Astrocyte of the hippocampus (primary cell): ENCODE measurements at regions not wholly inside any gene's neighbourhood (a gene's known extent, or its start where the extent isn't known, plus 50 kb on each side); places are given as distances from the start of the nearest gene placed in this dataset.

ENCODE experiments used
- DNase-seq: peaks from one replicate; pipeline ENCODE4 v3.0.0; 2011; ENCODE audit warnings: low read depth, low spot score

DNA sequence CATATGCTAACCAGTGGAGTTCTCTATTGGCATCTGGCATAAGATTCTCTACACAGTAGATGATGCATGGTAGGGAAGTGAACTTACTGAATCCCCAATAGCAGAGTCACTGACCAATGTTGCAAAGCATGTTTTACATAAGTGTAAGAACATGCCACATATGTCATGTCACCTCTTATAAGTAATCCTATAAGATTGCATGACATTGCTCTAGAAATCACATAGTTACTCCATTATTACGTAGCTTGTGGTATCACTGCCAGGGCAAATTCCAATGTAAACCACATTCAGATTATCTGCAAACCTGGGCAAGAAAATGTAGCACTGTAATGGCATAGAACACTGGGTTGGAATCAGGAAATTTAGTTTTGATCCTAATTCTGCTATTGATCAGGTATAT lies 198.2 kb upstream of the UMPS start:
- peak; percentile 54 for DNase-seq

- no peak for DNase-seq
Measured at GRCh38 chr3:124535306-124535705, 194.9 kb upstream of the UMPS start.

DNA sequence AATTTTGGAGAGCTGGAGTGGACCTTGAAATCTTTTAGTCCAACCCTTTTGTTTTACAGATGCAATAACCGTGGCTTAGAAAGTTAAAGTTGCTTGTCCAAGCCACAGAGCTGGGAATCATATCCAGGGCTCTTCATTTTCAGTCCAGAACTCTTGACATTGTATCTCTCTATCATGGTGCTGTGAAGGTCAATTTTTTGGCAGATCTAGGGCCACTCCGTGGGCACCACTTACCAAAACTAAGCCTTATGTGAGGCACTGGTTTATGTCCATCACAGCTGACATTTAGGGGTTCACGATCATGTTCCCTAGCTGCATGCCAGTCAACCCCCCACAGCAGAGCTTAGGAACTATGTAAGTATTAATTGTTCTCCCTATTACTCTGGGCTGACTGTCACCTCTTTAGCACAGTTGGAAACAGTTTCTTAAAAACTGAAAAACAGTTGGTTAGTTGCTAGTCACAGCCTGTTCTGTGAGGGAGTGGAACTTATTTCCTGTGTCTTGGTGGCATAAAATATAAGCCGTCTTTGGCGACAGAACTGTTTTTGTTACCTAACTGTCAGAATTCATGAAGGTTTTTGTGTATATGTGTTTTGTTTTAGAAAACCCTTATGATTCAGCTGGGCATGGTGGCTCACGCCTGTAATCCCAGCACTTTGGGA lies 189.6 kb upstream of the UMPS start:
- DNase-seq, result no peak

DNA sequence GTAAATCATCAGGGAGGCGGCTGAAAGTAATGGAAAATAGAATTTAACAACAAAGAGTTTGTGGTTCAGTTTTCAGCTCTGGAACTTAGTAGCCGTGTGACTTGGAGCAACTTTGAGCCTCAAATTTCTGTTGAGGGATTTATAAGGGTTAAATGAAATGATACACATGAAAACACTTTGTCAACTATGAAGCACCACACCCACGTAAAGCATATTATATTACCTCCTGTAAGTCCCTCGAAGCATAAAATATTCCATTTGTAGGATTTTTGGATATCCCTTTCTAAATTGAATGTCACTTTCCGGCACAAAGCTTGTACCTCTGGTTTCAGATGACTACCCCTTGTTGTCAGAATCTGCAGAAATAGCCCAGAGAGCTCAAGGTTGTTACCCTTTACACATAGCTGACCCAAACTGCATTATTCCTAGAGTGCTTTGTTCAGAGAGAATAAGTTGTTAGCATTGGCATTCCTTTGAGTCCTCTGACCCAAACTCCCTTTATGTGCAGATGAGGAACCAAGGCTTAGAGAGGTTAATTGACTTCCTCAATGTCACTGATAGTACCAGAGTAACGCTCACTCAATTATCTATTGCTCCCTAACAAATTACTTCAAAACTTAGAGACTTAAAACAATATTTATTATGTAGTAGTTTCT lies 187.9 kb upstream of the UMPS start:
- no peak for DNase-seq

GRCh38 chr3:124545891-124546290 lies 184.4 kb upstream of the UMPS start:
- DNase-seq, result no peak

DNA sequence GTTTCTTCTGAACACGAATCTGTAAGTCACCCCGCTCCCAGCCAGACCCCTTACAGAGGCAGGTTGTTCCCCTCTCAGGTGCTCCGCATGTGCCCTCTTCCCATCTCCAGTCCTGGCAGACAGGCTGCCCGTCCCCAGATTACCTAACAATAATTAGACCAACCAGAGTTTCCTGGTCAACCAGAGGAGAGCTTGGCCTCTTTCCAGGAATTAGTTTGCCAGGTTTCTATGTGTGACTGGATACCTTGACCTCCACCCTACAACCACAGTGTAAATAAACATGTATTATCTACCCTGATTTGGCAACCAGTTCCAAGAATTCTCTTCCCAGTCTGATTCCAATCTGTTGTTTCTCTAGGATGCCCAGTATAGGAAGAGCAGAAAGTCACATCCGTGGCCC lies 178.0 kb upstream of the UMPS start:
- peak; percentile 48 for DNase-seq

GRCh38 chr3:124553178-124553577 lies 177.1 kb upstream of the UMPS start:
- DNase-seq, result no peak

- no peak for DNase-seq
Measured at GRCh38 chr3:124556636-124557035, 173.6 kb upstream of the UMPS start.

DNA sequence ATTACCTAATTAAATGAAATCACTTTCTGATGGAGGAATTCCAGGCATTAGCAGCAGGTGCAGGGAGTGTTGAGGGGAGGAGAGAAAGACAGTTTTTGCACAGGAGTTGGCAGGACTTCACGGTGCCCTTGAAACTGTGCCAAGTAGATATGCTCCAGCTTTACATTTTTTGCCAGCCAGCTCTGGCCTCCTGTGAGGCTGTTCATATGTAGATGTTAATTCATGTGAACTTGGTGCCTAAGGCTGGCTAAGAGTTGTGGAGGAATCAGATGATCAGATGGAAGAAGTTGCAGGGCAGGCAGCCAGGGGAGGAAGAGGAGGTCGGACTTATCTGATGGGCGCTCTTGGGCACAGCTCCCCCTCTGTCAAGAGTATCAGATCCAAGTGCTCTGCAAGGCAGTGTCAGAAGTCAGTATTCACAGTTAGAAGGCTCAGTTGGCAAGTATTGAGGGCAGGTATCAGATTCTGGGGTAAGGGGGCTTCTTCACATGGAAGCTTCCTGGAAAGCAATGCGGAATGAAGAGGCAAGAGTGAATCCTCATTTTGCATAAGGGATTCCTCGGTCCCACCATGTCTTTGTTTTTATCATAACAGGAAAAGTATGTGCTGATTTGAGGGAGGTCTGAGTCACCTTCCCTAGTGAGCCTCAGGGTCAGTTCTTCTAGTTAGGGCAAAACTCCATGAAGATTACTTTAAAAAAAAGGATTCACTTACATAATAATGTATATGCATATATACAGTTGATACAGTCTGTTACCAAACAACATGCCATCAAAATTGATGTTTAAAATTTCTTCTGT lies 172.6 kb upstream of the UMPS start:
- peak; percentile 32 for DNase-seq

- peak; percentile 98 for DNase-seq
Measured at GRCh38 chr3:124558991-124559845, 171.0 kb upstream of the UMPS start.

- DNase-seq, result peak; percentile 91
Measured at GRCh38 chr3:124559846-124560574, 170.2 kb upstream of the UMPS start.

- peak; percentile 43 for DNase-seq
Measured at GRCh38 chr3:124560666-124561215, 169.5 kb upstream of the UMPS start.

GRCh38 chr3:124562769-124563168 lies 167.5 kb upstream of the UMPS start:
- DNase-seq, result no peak

GRCh38 chr3:124563376-124563775 lies 166.9 kb upstream of the UMPS start:
- no peak for DNase-seq

- DNase-seq, result peak; percentile 89
Measured at GRCh38 chr3:124565013-124565412, 165.2 kb upstream of the UMPS start.

DNA sequence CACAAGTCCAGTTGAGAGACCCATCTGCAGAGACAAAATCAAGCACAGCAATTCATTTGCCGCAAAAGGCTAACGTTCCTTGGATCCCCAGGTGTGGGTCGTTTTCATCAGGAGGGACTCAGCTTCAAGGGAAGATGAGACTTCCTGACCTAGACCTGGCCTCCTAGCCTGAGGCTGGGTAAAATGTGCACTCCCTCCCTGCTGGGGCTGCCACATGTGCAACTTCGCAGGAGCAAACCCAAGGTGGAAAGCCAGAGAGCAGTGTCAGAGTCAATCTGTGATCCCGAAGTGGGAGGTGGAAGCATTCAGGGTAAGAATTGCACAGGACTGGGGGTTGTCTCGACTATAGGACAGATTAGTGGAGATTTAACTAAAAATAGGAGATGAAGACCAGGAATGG lies 164.7 kb upstream of the UMPS start:
- no peak for DNase-seq

DNA sequence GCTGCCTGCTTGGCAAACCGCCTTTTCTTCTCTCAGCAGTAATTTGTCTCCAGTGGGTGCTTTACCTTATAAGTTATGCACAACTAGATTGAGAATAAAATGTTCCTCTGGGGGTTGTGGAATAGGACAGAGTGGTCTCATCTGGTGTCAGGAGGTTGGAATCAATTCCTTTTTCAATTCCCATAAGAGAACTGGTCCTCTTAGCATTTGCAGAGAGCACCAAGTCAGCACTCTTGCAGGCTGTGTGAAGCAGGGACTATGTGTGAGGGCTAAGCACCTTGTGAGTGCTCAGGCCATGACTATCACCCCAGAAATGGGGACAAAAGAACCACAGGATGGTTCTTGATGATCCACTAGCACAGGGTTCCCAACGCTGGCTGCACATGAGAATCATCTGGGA lies 163.6 kb upstream of the UMPS start:
- DNase-seq, result no peak

DNA sequence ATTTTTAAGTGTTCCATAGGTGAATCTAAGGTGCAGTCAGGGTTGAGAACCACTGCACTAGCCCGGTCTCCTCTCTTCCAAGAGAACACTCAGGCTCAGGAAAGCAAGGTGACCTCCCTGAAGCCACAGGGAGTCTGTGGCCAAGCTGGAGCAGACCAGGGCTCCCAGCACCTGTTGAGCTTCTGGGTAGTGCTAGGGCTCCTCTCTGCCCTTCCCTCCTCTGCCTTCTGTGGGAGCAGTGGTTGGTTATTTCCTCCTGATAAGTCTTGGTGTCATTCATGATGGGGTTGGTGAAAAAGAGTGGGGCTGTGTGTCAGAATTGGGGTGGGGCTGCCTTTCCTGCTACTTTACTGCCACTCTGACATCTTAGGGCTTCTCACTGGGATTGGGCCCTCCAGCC lies 163.1 kb upstream of the UMPS start:
- no peak for DNase-seq

- DNase-seq, result no peak
Measured at GRCh38 chr3:124569761-124570160, 160.5 kb upstream of the UMPS start.

- DNase-seq, result no peak
Measured at GRCh38 chr3:124570232-124570631, 160.0 kb upstream of the UMPS start.

DNA sequence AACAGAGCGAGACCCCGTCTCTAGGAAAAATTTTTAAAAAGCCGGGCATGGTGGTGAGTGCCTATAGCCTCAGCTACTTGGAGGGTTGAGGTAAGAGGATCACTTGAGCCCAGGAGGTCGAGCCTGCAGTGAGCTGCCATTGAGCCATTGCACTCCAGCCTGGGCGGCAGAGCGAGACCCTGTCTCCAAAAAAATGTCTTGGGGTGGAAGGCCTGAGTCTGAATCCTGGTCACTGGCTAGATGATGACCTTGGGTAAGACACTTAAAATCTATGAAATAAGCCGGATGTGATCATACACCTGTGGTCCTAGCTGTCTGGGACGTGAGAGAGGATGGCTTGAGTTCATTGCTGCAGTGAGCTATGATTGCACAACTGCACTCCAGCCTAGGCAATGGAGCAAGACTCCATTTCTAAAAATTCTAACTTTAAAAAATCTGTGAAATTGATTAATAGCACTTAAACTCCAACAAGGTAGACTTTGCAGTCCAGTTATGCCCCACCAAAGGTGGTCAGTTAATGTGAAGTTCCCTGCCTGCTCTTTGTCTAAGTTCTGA lies 157.3 kb upstream of the UMPS start:
- no peak for DNase-seq
